ENCODE measurements at regions not wholly inside any gene's neighbourhood (a gene's known extent, or its start where the extent isn't known, plus 50 kb on each side); places are given as distances from the start of the nearest gene placed in this dataset.

GRCh38 chr13:65633806-65634205 lies 1596.3 kb downstream of the PCDH9 start:
- Histone ChIP-seq H3K9me3 (no peaks in the 10 kb centered on the region), H3K27me3 (no peaks in the 10 kb centered on the region), H3K36me3 (no peaks in the 10 kb centered on the region), H3K27ac (no peak overlapping the region), H3K4me1 (no peaks in the 10 kb centered on the region), H3K4me3 (no peak overlapping the region)
- no peak for DNase-seq
- in situ Hi-C loops (cut with MboI; ENCODE audit: low sequenced_read_pairs in 4 of 4), result no loop called here
- no peak for ATAC-seq
- TF ChIP-seq CTCF (IDR thresholded peaks at IDR 0.05 in 4 of 5, conservative IDR thresholded peaks at IDR 0.05 in 1 of 5) (no peak), POLR2A (IDR thresholded peaks at IDR 0.05) (no peak)
- intact Hi-C loops (cut with DNase I; ENCODE audit: low total_unique reads), result no loop called here

DNA sequence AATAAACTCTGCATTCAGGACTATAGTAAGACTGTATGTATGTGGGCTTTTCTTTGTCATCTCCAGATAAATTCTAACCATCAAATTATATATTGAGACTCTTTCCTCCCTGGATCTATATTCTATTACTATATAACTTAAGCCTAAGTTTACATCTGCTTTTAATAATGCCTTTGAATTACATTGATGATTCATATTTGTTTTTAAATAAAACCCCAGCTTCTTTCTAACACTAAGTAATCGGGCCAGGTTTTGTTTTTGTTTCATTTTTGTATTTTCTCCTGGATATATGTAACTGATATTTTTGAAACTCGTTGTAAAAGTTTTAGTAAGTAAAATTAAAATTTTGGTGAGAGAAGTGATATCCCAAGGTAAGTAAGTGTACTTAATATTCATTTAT lies 1599.1 kb downstream of the PCDH9 start:
- in situ Hi-C loops (cut with MboI; ENCODE audit: low sequenced_read_pairs in 4 of 4), result no loop called here

DNA sequence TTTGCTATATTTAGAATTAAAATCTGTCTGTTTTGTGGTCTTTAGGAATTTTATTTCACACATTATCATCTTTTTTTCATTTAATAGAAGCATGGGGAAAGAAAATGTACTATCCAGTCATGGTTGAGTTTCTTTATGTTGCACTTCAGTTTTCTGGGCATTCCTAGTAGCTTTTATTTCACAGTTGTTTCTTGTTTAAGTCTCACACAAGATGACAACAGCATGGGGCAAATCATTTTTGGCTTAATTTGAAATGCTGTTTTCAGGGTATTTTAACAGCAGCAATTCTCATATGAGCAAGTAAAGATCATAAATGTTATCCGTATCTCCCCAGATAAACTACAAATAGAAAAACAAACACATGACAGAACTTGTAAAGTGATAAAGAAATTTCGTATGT lies 1600.2 kb downstream of the PCDH9 start:
- ATAC-seq, result no peak
- Histone ChIP-seq H3K27me3 (no peaks in the 10 kb centered on the region), H3K4me1 (no peaks in the 10 kb centered on the region), H3K9me3 (no peaks in the 10 kb centered on the region), H3K4me3 (no peak overlapping the region), H3K36me3 (no peaks in the 10 kb centered on the region), H3K27ac (no peak overlapping the region)
- TF ChIP-seq CTCF (IDR thresholded peaks at IDR 0.05 in 4 of 5, conservative IDR thresholded peaks at IDR 0.05 in 1 of 5) (no peak), POLR2A (IDR thresholded peaks at IDR 0.05) (no peak)
- no peak for DNase-seq
- intact Hi-C loops (cut with DNase I; ENCODE audit: low total_unique reads) (no loop called here), in situ Hi-C loops (cut with MboI; ENCODE audit: low sequenced_read_pairs in 4 of 4) (no loop called here)

More for the DNA sequence above, 1599.1 kb downstream of the PCDH9 start:
- intact Hi-C loops (cut with DNase I; ENCODE audit: low total_unique reads), result no loop called here
- no peaks in the 10 kb centered on the region for H3K27me3 ChIP-seq
- H3K36me3 ChIP-seq, result no peaks in the 10 kb centered on the region
- no peak overlapping the region for H3K27ac ChIP-seq
- no peak overlapping the region for H3K4me3 ChIP-seq
- TF ChIP-seq POLR2A (IDR thresholded peaks at IDR 0.05) (no peak), CTCF (IDR thresholded peaks at IDR 0.05 in 4 of 5, conservative IDR thresholded peaks at IDR 0.05 in 1 of 5) (no peak)
- no peak for DNase-seq
- no peak for ATAC-seq
- no peaks in the 10 kb centered on the region for H3K9me3 ChIP-seq
- H3K4me1 ChIP-seq, result no peaks in the 10 kb centered on the region

DNA sequence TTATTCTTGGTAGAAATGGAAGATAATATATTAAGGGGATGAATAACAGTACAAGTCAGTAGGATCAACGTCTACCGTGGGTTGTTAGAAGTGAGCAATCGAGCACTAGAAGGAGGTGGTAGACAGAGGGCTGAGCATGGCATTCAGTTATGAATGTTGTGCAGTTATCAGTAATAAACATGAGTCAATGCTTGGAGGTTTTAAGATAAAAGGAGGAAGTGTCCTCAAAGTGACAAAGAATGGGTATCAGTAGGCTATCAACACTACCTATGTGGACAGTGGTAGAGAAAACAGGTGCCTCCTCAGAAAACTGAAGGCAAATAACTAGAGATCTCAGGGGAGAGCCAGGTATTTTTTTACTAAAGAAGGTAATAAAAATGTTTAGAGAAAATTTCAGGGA lies 1607.0 kb downstream of the PCDH9 start:
- Histone ChIP-seq H3K27ac (no peak overlapping the region), H3K36me3 (no peaks in the 10 kb centered on the region), H3K9me3 (no peaks in the 10 kb centered on the region), H3K4me3 (no peak overlapping the region), H3K27me3 (no peaks in the 10 kb centered on the region), H3K4me1 (no peaks in the 10 kb centered on the region)
- TF ChIP-seq POLR2A (IDR thresholded peaks at IDR 0.05) (no peak), CTCF (IDR thresholded peaks at IDR 0.05 in 4 of 5, conservative IDR thresholded peaks at IDR 0.05 in 1 of 5) (no peak)
- ATAC-seq (no peak), DNase-seq (no peak)
- in situ Hi-C loops (cut with MboI; ENCODE audit: low sequenced_read_pairs in 4 of 4), result no loop called here
- intact Hi-C loops (cut with DNase I; ENCODE audit: low total_unique reads), result no loop called here

GRCh38 chr13:65615506-65615905 lies 1614.6 kb downstream of the PCDH9 start:
- H3K9me3 ChIP-seq, result no peaks in the 10 kb centered on the region
- in situ Hi-C loops (cut with MboI; ENCODE audit: low sequenced_read_pairs in 4 of 4), result no loop called here
- intact Hi-C loops (cut with DNase I; ENCODE audit: low total_unique reads), result no loop called here
- TF ChIP-seq CTCF (IDR thresholded peaks at IDR 0.05 in 4 of 5, conservative IDR thresholded peaks at IDR 0.05 in 1 of 5) (no peak), POLR2A (IDR thresholded peaks at IDR 0.05) (no peak)
- ATAC-seq (no peak), DNase-seq (no peak)
- no peak overlapping the region for H3K4me3 ChIP-seq
- no peak overlapping the region for H3K27ac ChIP-seq
- no peaks in the 10 kb centered on the region for H3K36me3 ChIP-seq
- H3K4me1 ChIP-seq, result no peaks in the 10 kb centered on the region
- H3K27me3 ChIP-seq, result no peaks in the 10 kb centered on the region

Data from gastrocnemius medialis (tissue), 4 donors.